ENCODE measurements at regions not wholly inside any gene's neighbourhood (a gene's known extent, or its start where the extent isn't known, plus 50 kb on each side); places are given as distances from the start of the nearest gene placed in this dataset.
A peak's percentile ranks its signal among the peaks of the same experiment; 100 is the strongest.

DNA sequence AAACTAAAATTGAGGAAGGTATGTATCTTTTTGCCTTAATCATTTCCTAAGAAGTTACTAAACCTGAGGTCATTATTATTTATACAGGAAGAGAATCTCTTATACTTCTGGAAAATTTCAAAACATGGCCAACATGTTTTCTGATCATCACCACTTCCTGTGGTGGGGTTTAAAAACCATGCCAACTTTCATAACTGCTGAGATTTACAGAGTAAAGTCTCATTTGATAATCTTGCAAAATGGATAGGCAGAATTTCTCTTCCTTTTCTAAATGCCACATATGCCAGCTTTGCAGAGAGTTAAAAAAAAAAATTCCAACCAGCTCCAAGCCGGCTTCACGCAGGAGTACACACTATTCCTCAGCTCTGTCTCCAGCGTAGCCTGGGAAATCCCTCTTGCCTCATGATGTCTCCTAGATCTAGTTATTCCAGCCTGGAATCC, 124.3 kb upstream of the SPRED1 start:
- H3K9me3 ChIP-seq (ENCODE audit: control insufficient read depth, insufficient read depth, low read length) = no peaks in the 10 kb centered on the region
- no peak overlapping the region for H2BK5ac ChIP-seq (ENCODE audit: low read depth, low read length, poor library complexity, severe bottlenecking)
- peak overlapping the region; percentile 24; the same call in 1 of the 2 replicates for H2BK120ac ChIP-seq (ENCODE audit: low read depth, low read length)
- BruUV-seq (replicated peaks) = no TSS peak
- no peaks in the 10 kb centered on the region for H3K9me1 ChIP-seq (ENCODE audit: insufficient read depth, low read length)
- no peak overlapping the region for H4K91ac ChIP-seq (ENCODE audit: insufficient read depth, low read depth, low read length)
- H3K14ac ChIP-seq (replicated peaks; ENCODE audit: low read depth, low read length) = no peak overlapping the region
- no CpG with 5 or more reads among the region's 3 CpGs for WGBS, 2 experiments (ENCODE audit: extremely low coverage in 2 of 2, insufficient read length in 1 of 2)
- no peak overlapping the region for H2AK9ac ChIP-seq (replicated peaks; ENCODE audit: low read depth, low read length, poor library complexity)
- no peak overlapping the region for H2AFZ ChIP-seq (replicated peaks; ENCODE audit: low read length, poor library complexity)
- H3K36me3 ChIP-seq (ENCODE audit: control insufficient read depth, insufficient read depth, low read length) = no peaks in the 10 kb centered on the region
- intact Hi-C loops (cut with micrococcal nuclease) = loop anchor here (2.0 kb wide), 1 partner anchor 56 kb away; no protein-coding TSS in a partner anchor
- CTCF ChIA-PET = no interaction called here
- H3K4ac ChIP-seq (ENCODE audit: low read depth, low read length) = 0 out of 2 replicates have a peak overlapping the region, but pooled peaks have one; percentile 14
- no peak overlapping the region; the same call in 1 of the 2 replicates for H3K56ac ChIP-seq (ENCODE audit: extremely low read depth, insufficient read depth, low read length)
- H3K27ac ChIP-seq (ENCODE audit: insufficient read depth, low read length) = no peak overlapping the region
- no peak overlapping the region for H3K9ac ChIP-seq (ENCODE audit: low read depth, low read length)
- H2AK5ac ChIP-seq (ENCODE audit: low read depth, low read length) = peak overlapping the region; percentile 26; the same call in 1 of the 2 replicates
- in situ Hi-C loops (cut with MboI; ENCODE audit: low sequenced_read_pairs) = no loop called here
- no peaks in the 10 kb centered on the region for H3K27me3 ChIP-seq (ENCODE audit: control insufficient read depth, insufficient read depth, low read length)
- no peak overlapping the region for H3K18ac ChIP-seq (ENCODE audit: low read depth, low read length)
- H4K8ac ChIP-seq (ENCODE audit: low read depth in 2 of 2, low read length in 2 of 2) = no peak overlapping the region
- no peaks in the 10 kb centered on the region for H4K20me1 ChIP-seq (ENCODE audit: insufficient read depth, low read length)
- H2BK20ac ChIP-seq (ENCODE audit: low read depth, low read length) = no peak overlapping the region
- DNase-seq (peak; percentile 8), ATAC-seq (ENCODE audit: low read depth) (no peak)
- dilution Hi-C loops (cut with HindIII; ENCODE audit: low sequenced_read_pairs, unreplicated experiment) = no loop called here
- POLR2A ChIA-PET (ENCODE audit: unreplicated experiment) = no interaction called here
- no peaks in the 10 kb centered on the region for H3K79me1 ChIP-seq (ENCODE audit: low read depth in 1 of 2, low read length in 2 of 2)
- no peak overlapping the region for H2BK15ac ChIP-seq (ENCODE audit: low read depth, low read length)
- H3K4me1 ChIP-seq (ENCODE audit: control insufficient read depth, insufficient read depth, low read length) = peaks cover 4% of the 10 kb centered on the region
- no peak overlapping the region for H4K5ac ChIP-seq (ENCODE audit: low read depth, low read length)
- no peak overlapping the region for H3K4me3 ChIP-seq (ENCODE audit: insufficient read depth, low read depth, low read length)
- TF ChIP-seq SMC3 (IDR thresholded peaks at IDR 0.05; ENCODE audit: low read depth, low read length) (no peak), RCOR1 (IDR thresholded peaks at IDR 0.05; ENCODE audit: insufficient replicate concordance, low read length) (no peak), NFE2L2 (IDR thresholded peaks at IDR 0.05; ENCODE audit: low read depth, low read length) (no peak), RFX5 (IDR thresholded peaks at IDR 0.05; ENCODE audit: low read depth, low read length) (no peak), MXI1 (IDR thresholded peaks at IDR 0.05; ENCODE audit: borderline replicate concordance, low read depth, low read length) (no peak), CHD1 (IDR thresholded peaks at IDR 0.05; ENCODE audit: low read depth, low read length) (no peak), MAFK (IDR thresholded peaks at IDR 0.05; ENCODE audit: low read depth, low read length) (no peak), RAD21 (IDR thresholded peaks at IDR 0.05; ENCODE audit: low read length) (no peak), BHLHE40 (IDR thresholded peaks at IDR 0.05; ENCODE audit: low read depth, low read length) (no peak), POLR2A (IDR thresholded peaks at IDR 0.05; ENCODE audit: low read depth, low read length) (no peak)
- TF ChIP-seq, protein P1, sequence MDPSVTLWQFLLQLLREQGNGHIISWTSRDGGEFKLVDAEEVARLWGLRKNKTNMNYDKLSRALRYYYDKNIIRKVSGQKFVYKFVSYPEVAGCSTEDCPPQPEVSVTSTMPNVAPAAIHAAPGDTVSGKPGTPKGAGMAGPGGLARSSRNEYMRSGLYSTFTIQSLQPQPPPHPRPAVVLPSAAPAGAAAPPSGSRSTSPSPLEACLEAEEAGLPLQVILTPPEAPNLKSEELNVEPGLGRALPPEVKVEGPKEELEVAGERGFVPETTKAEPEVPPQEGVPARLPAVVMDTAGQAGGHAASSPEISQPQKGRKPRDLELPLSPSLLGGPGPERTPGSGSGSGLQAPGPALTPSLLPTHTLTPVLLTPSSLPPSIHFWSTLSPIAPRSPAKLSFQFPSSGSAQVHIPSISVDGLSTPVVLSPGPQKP (IDR thresholded peaks at IDR 0.05; ENCODE audit: borderline replicate concordance, low read depth, low read length) = no peak
- TF ChIP-seq, protein P2, sequence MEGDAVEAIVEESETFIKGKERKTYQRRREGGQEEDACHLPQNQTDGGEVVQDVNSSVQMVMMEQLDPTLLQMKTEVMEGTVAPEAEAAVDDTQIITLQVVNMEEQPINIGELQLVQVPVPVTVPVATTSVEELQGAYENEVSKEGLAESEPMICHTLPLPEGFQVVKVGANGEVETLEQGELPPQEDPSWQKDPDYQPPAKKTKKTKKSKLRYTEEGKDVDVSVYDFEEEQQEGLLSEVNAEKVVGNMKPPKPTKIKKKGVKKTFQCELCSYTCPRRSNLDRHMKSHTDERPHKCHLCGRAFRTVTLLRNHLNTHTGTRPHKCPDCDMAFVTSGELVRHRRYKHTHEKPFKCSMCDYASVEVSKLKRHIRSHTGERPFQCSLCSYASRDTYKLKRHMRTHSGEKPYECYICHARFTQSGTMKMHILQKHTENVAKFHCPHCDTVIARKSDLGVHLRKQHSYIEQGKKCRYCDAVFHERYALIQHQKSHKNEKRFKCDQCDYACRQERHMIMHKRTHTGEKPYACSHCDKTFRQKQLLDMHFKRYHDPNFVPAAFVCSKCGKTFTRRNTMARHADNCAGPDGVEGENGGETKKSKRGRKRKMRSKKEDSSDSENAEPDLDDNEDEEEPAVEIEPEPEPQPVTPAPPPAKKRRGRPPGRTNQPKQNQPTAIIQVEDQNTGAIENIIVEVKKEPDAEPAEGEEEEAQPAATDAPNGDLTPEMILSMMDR (conservative IDR thresholded peaks at IDR 0.05; ENCODE audit: low read depth, low read length) = no peak
- no peak overlapping the region for H3K23ac ChIP-seq (ENCODE audit: low read depth, low read length)
- no peak overlapping the region for H3K4me2 ChIP-seq (ENCODE audit: low read depth, low read length)

All from IMR-90 (cell line).